HG02938 (cell line): ENCODE measurements at regions not wholly inside any gene's neighbourhood (a gene's known extent, or its start where the extent isn't known, plus 50 kb on each side); places are given as distances from the start of the nearest gene placed in this dataset.

ENCODE experiments used
- ATAC-seq: cut with Tn5 transposase; IDR thresholded peaks from one replicate; pipeline ENCODE4 v1.9.1; 2021; ENCODE audit warnings: mild to moderate bottlenecking, moderate library complexity; ENCODE audit not compliant: unreplicated experiment

- no peak for ATAC-seq
Observed at GRCh38 chr11:119496997-119497396, 74.0 kb upstream of the THY1 start.

DNA sequence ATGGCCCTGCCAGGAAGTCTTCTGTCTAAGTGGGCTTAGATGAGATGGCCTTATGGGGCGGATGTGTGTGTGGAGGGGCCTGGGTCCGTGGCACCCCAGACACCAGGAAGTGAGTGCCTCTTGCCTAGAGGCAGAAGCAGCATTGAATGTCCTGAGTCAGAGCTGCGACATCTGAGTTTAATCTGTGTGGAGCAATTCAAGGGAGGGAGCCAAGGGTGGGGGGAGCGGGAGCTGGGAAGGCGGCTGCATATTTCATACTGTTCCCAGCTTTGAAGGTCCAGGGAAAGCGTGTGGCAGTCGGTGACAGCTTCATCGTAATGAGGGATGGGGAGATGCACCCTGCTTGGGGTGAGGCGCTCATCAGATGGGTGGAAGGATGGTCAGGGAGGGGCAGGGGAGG lies 73.5 kb upstream of the THY1 start:
- ATAC-seq, result no peak

- no peak for ATAC-seq
Observed at GRCh38 chr11:119493712-119494111, 70.7 kb upstream of the THY1 start.

DNA sequence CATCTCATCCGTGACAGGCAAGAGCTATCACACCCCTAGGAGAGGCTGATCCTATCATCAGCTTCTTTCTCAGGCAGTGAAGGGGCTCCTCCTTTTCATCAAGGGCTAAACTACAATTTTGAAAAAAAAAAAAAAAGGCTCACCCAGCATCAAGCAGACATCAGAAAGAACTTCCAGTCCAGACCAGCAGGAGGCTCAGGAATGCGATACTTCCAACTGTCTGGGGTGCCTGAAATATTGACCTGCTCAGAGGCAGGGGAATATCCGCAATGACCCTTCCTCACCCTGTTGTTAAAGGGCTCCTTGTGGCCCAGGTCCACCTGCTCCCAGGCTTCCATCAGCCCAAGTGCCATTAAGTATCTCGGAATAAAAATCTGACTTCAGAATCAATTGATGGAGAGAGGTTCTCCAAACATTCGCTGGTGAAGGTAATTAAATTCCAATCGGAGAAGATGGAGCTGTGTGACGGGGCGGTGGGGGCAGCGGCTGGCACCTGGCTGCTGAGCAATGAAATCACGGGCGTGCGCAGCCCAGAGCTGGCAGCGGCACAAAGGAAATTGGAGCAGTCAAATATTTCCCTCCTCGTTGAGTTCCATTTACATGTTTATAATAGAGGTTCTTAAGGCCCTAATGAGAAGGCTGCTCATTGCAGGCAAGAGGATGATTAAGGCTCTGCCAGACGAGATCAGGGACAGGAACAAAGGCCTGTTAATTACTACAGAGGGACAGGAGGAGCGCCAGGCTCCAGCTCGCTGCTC lies 69.0 kb upstream of the THY1 start:
- no peak for ATAC-seq

- ATAC-seq, result no peak
Observed at GRCh38 chr11:119490253-119491006, 67.5 kb upstream of the THY1 start.

GRCh38 chr11:119489087-119489486 lies 66.1 kb upstream of the THY1 start:
- ATAC-seq, result no peak

- no peak for ATAC-seq
Observed at GRCh38 chr11:119488256-119488995, 65.5 kb upstream of the THY1 start.

- no peak for ATAC-seq
Observed at GRCh38 chr11:119486691-119487259, 63.8 kb upstream of the THY1 start.

DNA sequence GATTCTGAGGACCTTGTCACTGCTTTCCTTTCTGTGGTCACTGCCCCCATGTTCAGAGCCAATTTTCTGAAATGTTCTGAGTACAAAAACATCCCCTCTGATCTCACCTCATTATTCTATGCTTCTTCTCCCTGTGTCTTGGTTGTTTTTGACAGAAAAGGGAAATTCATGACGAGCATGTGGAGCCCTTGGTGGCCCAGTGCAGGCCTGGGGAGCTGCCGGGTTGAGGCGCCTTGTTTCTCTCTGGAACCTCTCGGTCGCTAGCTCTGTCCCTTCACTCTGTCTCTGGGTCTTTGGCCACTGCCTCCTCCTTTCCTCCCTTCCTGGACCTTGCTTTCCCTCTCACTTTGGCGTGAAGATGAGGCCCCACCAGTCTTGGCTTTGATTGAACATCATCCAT lies 63.0 kb upstream of the THY1 start:
- ATAC-seq, result no peak

DNA sequence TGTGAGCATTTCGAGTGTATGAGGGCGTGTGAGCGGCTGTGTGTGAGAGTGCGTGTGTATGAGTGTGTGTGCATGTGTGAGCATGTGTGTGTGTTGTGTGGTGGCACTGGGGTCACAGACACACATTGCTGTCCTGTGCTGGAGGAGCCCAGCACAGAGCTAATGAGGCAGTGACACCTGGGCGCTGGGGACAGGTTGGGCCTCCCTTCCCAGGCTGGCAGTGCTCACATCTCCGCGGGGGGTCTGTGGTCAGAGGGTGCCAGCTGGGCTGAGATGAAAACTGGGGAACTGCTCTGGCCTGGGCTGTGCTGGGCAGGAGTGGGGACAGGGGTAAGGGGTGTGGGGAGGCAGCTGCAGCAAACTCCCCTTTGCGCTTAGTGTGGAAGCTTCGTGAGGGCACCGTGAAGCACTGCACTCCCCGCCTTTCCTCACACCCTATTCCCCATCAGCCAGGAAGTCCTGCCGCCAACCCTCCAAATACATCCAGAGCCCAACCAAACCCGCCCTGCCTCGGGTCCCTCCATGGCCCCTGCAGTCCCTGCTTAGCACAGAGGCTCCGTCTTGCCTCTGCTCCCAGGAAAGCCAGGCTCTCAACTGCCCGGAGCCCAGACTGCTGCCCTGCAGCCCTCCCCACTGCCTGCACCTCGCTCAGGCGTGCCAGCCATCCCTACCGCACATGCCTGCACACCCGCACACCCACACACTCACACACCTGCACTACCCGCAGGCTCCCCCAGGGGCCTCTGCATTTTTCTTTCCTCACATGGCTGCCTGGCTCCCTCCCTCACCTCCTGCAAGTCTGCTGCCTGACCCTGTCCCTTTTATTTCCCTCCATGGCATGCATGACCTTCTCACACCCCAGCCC lies 62.0 kb upstream of the THY1 start:
- ATAC-seq, result no peak

DNA sequence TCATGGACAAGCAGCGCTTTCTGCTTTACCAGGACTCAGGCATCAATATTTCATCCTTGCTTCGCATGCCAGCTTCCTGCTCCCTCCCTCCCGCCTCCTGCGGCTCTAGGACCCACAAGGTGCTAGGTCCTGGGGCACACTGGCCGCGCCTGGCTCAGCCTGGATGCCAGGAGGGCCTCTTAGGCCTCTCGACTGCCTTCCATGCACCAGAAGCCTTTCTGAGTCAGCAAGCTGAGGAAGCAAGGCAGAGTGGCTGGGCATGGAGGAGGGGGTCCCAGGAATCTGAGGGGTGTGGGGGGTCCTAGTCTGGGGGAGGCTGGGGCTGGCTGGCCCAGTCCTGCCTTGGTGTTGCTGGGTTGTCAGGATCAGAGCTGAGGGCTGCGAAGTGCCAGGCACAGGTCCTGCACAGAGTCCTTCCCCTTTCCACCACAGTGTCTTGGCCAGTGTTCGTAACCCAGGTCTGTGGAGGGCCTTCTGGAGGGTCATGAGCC lies 61.0 kb upstream of the THY1 start:
- no peak for ATAC-seq

DNA sequence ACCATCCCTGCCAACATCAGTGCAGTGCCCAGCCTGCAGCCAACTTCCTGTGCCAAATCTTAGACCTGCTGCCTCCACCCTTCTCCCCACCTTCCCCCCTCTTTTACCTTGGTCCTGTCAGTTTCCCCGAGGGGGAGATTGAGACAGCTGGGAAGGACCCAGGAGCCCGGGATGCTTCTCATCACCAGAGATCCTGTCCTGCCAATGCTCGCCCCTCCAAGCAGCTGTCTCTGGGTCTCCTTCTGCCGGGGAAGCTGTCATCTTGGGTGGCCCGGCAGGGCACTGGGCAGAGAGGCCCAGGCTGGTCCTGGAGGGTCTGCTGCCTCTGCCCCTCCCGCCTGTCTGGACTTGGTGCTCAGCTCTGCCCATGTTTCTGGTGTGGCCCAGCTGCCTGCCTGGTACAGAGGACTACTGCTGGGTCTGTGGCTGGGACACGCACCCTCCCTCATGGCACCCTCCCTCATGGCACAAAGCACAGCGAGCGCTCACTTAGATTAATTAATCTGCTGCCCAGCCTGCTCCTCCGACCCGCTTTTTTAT lies 60.4 kb upstream of the THY1 start:
- ATAC-seq, result no peak

DNA sequence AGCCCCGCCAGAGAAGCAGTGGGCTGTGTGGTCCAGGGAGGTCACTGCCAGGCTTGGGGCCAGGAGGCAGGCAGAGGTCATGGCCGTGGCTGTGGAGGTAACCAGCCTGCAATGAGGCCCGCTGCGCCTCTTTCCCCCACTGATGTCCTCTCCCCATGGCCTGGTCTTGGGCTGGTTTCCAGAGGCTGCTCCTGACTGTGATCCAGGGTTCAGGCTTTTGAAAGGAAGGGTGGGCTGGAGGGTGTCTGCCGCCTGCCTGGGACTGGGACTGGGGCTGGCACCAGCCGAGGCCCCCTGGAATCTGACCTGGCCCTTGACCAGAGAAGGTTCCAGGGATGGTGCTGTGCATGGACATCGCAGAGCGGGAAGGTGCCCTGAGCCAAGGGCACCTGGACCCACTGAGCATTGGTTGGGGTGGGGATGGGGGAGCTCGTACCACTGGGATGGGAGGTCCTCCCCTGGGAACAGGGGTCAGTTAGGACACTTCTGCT lies 59.6 kb upstream of the THY1 start:
- no peak for ATAC-seq

DNA sequence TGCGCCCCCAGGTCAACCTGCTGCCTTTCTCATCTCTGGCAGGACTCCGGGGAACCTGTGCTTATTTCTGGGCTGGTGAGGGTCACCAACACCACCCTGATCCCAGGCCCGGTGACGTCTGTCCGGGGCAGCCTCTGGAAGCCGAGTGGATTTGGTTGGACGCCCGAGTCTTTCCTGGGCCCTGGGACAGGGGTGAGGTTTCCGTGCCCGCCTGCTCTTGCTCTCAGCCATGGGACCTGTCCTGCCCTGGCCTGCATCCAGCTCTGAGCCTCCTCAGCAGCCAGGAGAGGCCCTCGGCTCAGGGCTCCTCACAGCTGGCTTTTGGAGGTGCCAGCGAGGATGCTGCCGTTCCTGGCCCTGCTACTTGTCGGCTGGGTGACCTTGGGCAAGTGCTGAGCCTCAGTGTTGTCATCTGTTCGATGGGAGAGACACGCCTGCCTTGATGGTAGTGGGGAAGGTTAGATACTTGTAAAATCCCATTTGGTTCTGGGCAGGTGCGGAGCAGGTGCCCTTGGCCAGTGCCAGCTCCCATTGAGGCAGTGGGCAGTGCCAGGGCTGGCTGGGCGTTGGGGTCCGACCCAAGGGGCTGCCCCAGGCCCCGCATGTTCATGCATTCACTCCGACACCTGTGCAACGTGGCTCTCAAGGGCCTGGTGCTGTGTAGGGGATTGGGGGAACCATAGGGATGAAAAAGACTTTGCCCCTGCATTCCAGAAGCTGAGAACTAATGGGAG lies 58.9 kb upstream of the THY1 start:
- no peak for ATAC-seq

DNA sequence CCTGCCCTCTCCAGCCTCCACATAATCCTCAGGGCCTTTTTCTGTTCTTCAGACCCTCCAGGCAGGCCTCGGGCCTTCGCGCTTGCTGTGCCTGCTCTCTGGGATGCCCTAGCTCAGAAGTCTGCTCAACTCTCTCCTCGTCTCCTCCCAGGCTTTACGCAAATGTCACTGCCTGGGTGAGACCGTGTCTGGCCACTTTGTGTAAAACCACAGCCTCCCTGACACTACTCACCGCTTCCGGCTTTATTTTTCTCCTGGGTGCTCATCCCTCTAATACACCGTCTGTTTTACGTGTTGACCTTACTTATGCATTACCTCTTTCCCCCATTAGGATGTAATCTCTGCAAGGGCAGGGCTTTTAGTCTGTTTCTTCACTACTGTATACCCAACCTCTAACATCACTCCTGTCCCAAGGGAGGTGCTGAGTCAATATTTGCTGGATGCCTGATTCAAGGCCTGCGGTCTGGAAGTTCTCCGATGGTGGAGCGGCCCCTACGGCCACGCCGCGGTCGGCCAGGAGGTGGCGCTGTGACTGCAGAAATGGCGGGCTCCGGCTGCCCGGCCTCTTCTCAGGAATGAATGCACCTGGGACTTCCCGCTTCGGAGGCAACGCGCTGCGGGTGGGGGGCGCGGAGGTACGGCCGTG lies 58.2 kb upstream of the THY1 start:
- no peak for ATAC-seq

- no peak for ATAC-seq
Observed at GRCh38 chr11:119480380-119481020, 57.5 kb upstream of the THY1 start.

DNA sequence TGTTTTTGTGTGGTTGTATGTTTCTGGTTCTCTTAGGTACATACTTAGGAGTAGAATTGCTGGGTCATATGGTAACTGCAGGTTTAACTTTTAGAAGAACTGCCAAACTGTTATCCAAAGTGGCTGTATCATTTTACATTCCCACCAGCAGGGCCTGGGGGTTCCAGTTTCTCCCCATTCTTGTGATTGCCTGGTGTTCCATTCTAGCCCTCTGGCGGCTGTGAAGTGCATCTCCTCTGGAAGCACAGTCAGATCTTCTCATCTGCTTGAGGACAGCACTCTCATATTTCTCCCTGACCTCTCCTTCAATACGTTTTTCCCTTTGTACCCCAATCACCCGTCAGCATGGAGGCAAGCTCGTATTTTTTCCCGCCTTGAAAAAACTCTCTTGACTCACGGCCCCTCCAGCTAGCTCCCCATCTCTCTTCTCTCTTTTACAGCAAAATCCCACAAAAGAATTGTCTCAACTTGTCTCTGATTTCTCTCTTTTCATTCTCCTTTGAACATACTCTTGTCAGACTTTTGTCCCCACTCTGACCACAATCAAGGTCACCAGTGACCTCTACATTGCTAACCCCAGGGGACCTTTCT lies 56.8 kb upstream of the THY1 start:
- ATAC-seq, result no peak
